Nucleus accumbens (tissue), 56 donors: ENCODE measurements at regions not wholly inside any gene's neighbourhood (a gene's known extent, or its start where the extent isn't known, plus 50 kb on each side); places are given as distances from the start of the nearest gene placed in this dataset.

Experiments
- DNase-seq, 56 donors: peaks; one replicate each; lab custom pipeline; 2025; lab: John Stamatoyannopoulos, UW

DNA sequence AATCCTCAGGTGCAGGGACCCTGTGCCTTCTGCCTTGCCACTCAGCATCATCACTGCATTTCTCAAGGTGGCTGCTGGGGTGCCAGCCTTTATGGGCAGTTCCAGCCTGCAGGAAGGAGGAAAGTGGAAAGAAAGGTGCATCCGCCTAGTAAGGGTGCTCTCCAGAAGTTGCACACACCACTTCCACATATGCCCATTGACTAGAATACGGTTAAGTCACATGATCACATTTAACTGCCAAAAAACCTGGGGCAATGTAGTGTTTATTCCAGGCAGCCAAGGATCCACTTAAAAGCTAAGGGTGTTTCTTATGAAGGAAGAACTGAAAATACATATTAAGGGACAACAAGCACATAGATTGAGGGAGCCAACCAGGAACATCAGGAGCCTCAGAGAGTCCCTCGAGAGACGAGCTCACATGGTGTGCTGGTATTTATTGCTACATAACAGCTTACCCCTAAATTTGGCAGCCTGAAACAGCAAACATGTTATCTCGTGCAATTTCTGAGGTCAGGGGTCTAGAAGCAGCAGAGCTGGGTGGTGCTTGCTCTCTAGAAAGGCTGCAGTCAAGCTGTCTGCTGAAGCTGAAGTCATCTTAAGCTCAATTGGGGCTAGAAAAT is 52.0 kb upstream of the MMP2 start:
- DNase-seq, result no peak
